ENCODE measurements at regions not wholly inside any gene's neighbourhood (a gene's known extent, or its start where the extent isn't known, plus 50 kb on each side); places are given as distances from the start of the nearest gene placed in this dataset.

GRCh38 chr6:98067375-98067774, 767.0 kb upstream of the POU3F2 start:
- no peak for TF ChIP-seq CTCF (IDR thresholded peaks at IDR 0.05)
- no peak for TF ChIP-seq POLR2A (IDR thresholded peaks at IDR 0.05)
